DOHH2 (cell line): ENCODE measurements at regions not wholly inside any gene's neighbourhood (a gene's known extent, or its start where the extent isn't known, plus 50 kb on each side); places are given as distances from the start of the nearest gene placed in this dataset.

Experiments used
- H3F3A ChIP-seq: fragments of 200-600 bp; sonication (generic), shearing (Covaris generic); 2 replicates; pipeline ENCODE4 v1.6.0; 2016; ENCODE audit warnings: antibody characterized with exemption, mild to moderate bottlenecking; ENCODE audit not compliant: control insufficient read depth, insufficient read depth
- H3K27ac ChIP-seq: fragments of 200-600 bp; sonication (generic); 2 replicates; pipeline ENCODE4 v1.5.1; 2014; ENCODE audit warnings: low read depth, mild to moderate bottlenecking, low read length, moderate library complexity
- H3K27me3 ChIP-seq: fragments of 200-600 bp; sonication (generic); 2 replicates; pipeline ENCODE4 v1.6.1; 2014; ENCODE audit warnings: mild to moderate bottlenecking, low read length, mixed read lengths; ENCODE audit not compliant: control insufficient read depth
- H3K36me3 ChIP-seq: fragments of 200-600 bp; sonication (generic); 2 replicates; pipeline ENCODE4 v1.6.1; 2014; ENCODE audit warnings: mild to moderate bottlenecking, low read length, moderate library complexity, mixed read lengths; ENCODE audit not compliant: control insufficient read depth
- H3K4me1 ChIP-seq: fragments of 200-600 bp; sonication (generic); 2 replicates; pipeline ENCODE4 v1.6.1; 2014; ENCODE audit warnings: mild to moderate bottlenecking, low read length, mixed read lengths; ENCODE audit not compliant: control insufficient read depth
- H3K4me2 ChIP-seq: fragments of 200-600 bp; sonication (generic); 2 replicates; pipeline ENCODE4 v1.6.0; 2014; ENCODE audit warnings: mild to moderate bottlenecking, low read length, moderate library complexity
- H3K4me3 ChIP-seq: fragments of 200-600 bp; sonication (generic); 2 replicates; pipeline ENCODE4 v1.5.1; 2014; ENCODE audit warnings: mild to moderate bottlenecking, low read length, mixed read lengths
- H3K79me2 ChIP-seq: fragments of 200-600 bp; sonication (generic); 2 replicates; pipeline ENCODE4 v1.6.1; 2014; ENCODE audit warnings: mild to moderate bottlenecking, low read length, mixed read lengths; ENCODE audit not compliant: control insufficient read depth
- H3K9me2 ChIP-seq: fragments of 200-600 bp; sonication (generic); replicated peaks from 2 replicates; pipeline ENCODE4 v1.6.1; 2014; ENCODE audit warnings: mild to moderate bottlenecking, low read length, mixed read lengths; ENCODE audit not compliant: control insufficient read depth
- H3K9me3 ChIP-seq: fragments of 200-600 bp; sonication (generic); 2 replicates; pipeline ENCODE4 v1.6.1; 2014; ENCODE audit warnings: antibody characterized with exemption, low read length, mixed read lengths; ENCODE audit not compliant: control insufficient read depth, insufficient read depth
- H4K20me1 ChIP-seq: fragments of 200-600 bp; sonication (generic); 2 replicates; pipeline ENCODE4 v1.6.0; 2014; ENCODE audit warnings: low read depth, mild to moderate bottlenecking, antibody characterized with exemption, low read length, moderate library complexity; ENCODE audit not compliant: control insufficient read depth, insufficient read depth
- EZH2phosphoT487 ChIP-seq: fragments of 200-600 bp; sonication (generic); IDR thresholded peaks from 2 replicates; pipeline ENCODE4 v1.6.1; 2017; ENCODE audit warnings: borderline replicate concordance, mild to moderate bottlenecking, antibody characterized with exemption, low read length, moderate library complexity, mixed read lengths
- TF ChIP-seq, protein P1 (sequence below): fragments of 200-600 bp; sonication (generic); IDR thresholded peaks from one replicate; pipeline ENCODE4 v1.5.1; 2014; ENCODE audit warnings: antibody characterized with exemption, mild to moderate bottlenecking, low read depth, low read length; ENCODE audit not compliant: poor library complexity, severe bottlenecking

DNA sequence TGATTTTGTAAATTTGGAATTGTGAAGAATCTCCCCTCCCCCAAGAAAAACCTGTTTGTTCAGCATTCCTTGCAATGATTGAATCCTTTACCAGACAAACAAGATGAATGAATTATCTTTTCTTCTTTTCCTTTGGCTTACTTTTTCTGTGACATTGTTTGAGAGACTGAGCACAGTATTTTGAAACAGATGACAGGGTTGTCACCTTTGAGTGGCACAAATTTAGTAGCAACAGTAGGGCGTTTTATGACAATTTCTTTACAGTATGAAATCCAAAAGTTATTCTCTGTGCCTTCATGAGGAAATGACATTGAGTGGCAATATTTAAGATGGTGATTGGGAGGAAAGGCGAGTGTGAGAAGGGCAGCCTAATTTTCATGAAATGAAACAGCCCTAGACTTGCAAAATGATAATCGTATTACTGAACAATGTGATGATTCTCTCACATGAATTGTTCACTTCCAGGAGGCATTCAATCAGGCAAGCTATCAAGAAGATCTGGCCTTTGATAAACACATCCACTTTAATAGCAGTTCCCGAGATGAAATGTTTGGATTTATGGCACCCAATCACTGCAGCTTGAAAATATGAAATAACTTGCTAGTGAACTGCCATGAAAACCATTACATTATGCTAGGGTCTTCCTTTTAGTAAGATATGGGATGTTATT is 68.6 kb upstream of the SCEL start:
- H3K36me3 ChIP-seq: no peaks in the 10 kb centered on the region
- H3K4me1 ChIP-seq: no peaks in the 10 kb centered on the region
- H3K4me2 ChIP-seq: no peak overlapping the region
- H3F3A ChIP-seq: no peaks in the 10 kb centered on the region
- no peak overlapping the region for H3K4me3 ChIP-seq
- no peaks in the 10 kb centered on the region for H3K9me3 ChIP-seq
- TF ChIP-seq EZH2phosphoT487: no peak
- TF ChIP-seq, protein P1, sequence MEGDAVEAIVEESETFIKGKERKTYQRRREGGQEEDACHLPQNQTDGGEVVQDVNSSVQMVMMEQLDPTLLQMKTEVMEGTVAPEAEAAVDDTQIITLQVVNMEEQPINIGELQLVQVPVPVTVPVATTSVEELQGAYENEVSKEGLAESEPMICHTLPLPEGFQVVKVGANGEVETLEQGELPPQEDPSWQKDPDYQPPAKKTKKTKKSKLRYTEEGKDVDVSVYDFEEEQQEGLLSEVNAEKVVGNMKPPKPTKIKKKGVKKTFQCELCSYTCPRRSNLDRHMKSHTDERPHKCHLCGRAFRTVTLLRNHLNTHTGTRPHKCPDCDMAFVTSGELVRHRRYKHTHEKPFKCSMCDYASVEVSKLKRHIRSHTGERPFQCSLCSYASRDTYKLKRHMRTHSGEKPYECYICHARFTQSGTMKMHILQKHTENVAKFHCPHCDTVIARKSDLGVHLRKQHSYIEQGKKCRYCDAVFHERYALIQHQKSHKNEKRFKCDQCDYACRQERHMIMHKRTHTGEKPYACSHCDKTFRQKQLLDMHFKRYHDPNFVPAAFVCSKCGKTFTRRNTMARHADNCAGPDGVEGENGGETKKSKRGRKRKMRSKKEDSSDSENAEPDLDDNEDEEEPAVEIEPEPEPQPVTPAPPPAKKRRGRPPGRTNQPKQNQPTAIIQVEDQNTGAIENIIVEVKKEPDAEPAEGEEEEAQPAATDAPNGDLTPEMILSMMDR: no peak
- H4K20me1 ChIP-seq: no peaks in the 10 kb centered on the region
- H3K9me2 ChIP-seq: no peaks in the 10 kb centered on the region
- peaks cover 4% of the 10 kb centered on the region; the same call in 1 of the 2 replicates for H3K27me3 ChIP-seq
- no peaks in the 10 kb centered on the region for H3K79me2 ChIP-seq
- H3K27ac ChIP-seq: no peak overlapping the region

DNA sequence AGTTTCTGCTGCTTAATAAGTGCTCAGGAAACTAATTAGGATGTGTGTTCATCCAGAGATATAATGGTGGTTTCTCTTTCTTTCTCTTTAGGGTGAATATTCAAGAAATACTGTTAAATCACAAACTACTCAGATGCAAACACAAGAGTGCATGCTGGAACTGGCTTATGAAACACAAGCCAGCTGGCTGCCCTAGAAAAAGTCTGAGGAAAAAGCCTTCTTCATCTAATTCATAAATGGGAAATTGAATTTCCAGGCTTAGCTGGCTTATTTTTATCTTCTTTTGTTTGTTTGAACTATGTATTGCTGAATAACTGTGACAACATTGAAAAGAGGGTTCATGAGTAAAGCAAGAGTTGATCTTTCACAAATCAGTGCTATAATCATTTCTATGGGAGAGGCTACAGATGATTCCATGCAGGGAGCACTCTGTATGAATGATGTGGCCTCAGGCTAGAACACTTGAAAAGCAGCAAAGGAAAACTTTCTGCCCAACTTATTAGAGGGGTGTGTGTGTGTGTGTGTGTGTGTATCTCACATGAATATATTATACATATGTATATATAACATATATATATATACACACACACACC is 69.8 kb upstream of the SCEL start:
- Histone ChIP-seq H3K36me3 (no peaks in the 10 kb centered on the region), H3K27me3 (peaks cover 4% of the 10 kb centered on the region; the same call in 1 of the 2 replicates), H3K9me3 (no peaks in the 10 kb centered on the region), H3F3A (no peaks in the 10 kb centered on the region), H3K79me2 (no peaks in the 10 kb centered on the region), H4K20me1 (no peaks in the 10 kb centered on the region), H3K4me1 (no peaks in the 10 kb centered on the region), H3K9me2 (no peaks in the 10 kb centered on the region), H3K27ac (no peak overlapping the region), H3K4me3 (no peak overlapping the region), H3K4me2 (no peak overlapping the region)
- TF ChIP-seq, protein P1: no peak
- TF ChIP-seq EZH2phosphoT487: no peak

DNA sequence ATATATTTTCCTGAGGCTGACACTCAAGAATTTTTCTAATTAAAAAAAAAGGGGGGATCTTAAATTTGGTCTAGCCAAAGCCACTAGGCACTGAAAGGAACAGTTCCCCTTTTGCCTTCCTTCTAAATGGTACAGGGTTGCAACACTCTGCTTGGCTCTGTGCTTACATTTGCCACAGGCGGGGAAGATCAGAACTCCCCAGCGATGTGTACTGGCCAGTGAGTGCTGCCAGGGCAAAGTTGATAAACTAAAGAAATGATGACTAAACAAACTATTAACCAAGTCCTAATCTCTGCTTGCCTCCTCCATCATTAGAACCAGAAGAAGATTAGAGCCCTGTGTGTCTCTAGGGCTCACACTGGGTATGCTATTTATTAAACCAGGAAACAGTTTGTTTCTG is 75.3 kb upstream of the SCEL start:
- TF ChIP-seq EZH2phosphoT487: no peak
- TF ChIP-seq, protein P1: no peak
- Histone ChIP-seq H3K9me2 (no peaks in the 10 kb centered on the region), H3K79me2 (no peaks in the 10 kb centered on the region), H4K20me1 (no peaks in the 10 kb centered on the region), H3K27me3 (peaks cover 34% of the 10 kb centered on the region), H3K9me3 (no peaks in the 10 kb centered on the region), H3K4me3 (no peak overlapping the region), H3F3A (no peaks in the 10 kb centered on the region), H3K4me2 (no peak overlapping the region), H3K27ac (no peak overlapping the region), H3K4me1 (peaks cover 6% of the 10 kb centered on the region), H3K36me3 (no peaks in the 10 kb centered on the region)
